ENCODE measurements at regions not wholly inside any gene's neighbourhood (a gene's known extent, or its start where the extent isn't known, plus 50 kb on each side); places are given as distances from the start of the nearest gene placed in this dataset.

- no peak overlapping the region for H3K27ac ChIP-seq
- H3K4me1 ChIP-seq = no peaks in the 10 kb centered on the region
- TF ChIP-seq CTCF (IDR thresholded peaks at IDR 0.05) (no peak), POLR2A (IDR thresholded peaks at IDR 0.05) (no peak)
- intact Hi-C loops (cut with DNase I; ENCODE audit: low total_unique reads) = no loop called here
- H3K4me3 ChIP-seq = no peak overlapping the region
- no peak for DNase-seq
- H3K36me3 ChIP-seq = no peaks in the 10 kb centered on the region
- no peaks in the 10 kb centered on the region for H3K27me3 ChIP-seq
- no peaks in the 10 kb centered on the region for H3K9me3 ChIP-seq
Observed at GRCh38 chr13:36567485-36567884, 106.3 kb upstream of the SERTM1 start.

- Histone ChIP-seq H3K4me3 (no peak overlapping the region), H3K27me3 (no peaks in the 10 kb centered on the region), H3K27ac (no peak overlapping the region), H3K9me3 (no peaks in the 10 kb centered on the region), H3K36me3 (no peaks in the 10 kb centered on the region), H3K4me1 (no peaks in the 10 kb centered on the region)
- intact Hi-C loops (cut with DNase I; ENCODE audit: low total_unique reads) = no loop called here
- no peak for DNase-seq
- no peak for TF ChIP-seq CTCF (IDR thresholded peaks at IDR 0.05)
- no peak for TF ChIP-seq POLR2A (IDR thresholded peaks at IDR 0.05)
Observed at GRCh38 chr13:36570489-36570888, 103.3 kb upstream of the SERTM1 start.

GRCh38 chr13:36571444-36571843 is 102.4 kb upstream of the SERTM1 start:
- TF ChIP-seq POLR2A (IDR thresholded peaks at IDR 0.05) (no peak), CTCF (IDR thresholded peaks at IDR 0.05) (no peak)
- no peak overlapping the region for H3K4me3 ChIP-seq
- H3K4me1 ChIP-seq = no peaks in the 10 kb centered on the region
- H3K9me3 ChIP-seq = no peaks in the 10 kb centered on the region
- H3K27me3 ChIP-seq = no peaks in the 10 kb centered on the region
- intact Hi-C loops (cut with DNase I; ENCODE audit: low total_unique reads) = no loop called here
- no peak overlapping the region for H3K27ac ChIP-seq
- no peak for DNase-seq
- H3K36me3 ChIP-seq = no peaks in the 10 kb centered on the region

GRCh38 chr13:36582977-36583376 is 90.8 kb upstream of the SERTM1 start:
- H3K36me3 ChIP-seq = no peaks in the 10 kb centered on the region
- H3K4me3 ChIP-seq = no peak overlapping the region
- H3K4me1 ChIP-seq = no peaks in the 10 kb centered on the region
- intact Hi-C loops (cut with DNase I; ENCODE audit: low total_unique reads) = no loop called here
- no peak overlapping the region for H3K27ac ChIP-seq
- no peaks in the 10 kb centered on the region for H3K27me3 ChIP-seq
- no peak for DNase-seq
- H3K9me3 ChIP-seq = no peaks in the 10 kb centered on the region
- TF ChIP-seq POLR2A (IDR thresholded peaks at IDR 0.05) = no peak
- TF ChIP-seq CTCF (IDR thresholded peaks at IDR 0.05) = no peak

GRCh38 chr13:36599641-36600040 is 74.2 kb upstream of the SERTM1 start:
- no peak overlapping the region for H3K4me3 ChIP-seq
- TF ChIP-seq CTCF (IDR thresholded peaks at IDR 0.05) (no peak), POLR2A (IDR thresholded peaks at IDR 0.05) (no peak)

More at GRCh38 chr13:36599641-36600040, 74.2 kb upstream of the SERTM1 start:
- Histone ChIP-seq H3K27me3 (no peaks in the 10 kb centered on the region), H3K36me3 (no peaks in the 10 kb centered on the region), H3K4me1 (no peaks in the 10 kb centered on the region), H3K27ac (peak overlapping the region in 1 of 2 donors; percentile 76), H3K9me3 (no peaks in the 10 kb centered on the region)
- intact Hi-C loops (cut with DNase I; ENCODE audit: low total_unique reads) = no loop called here
- DNase-seq = no peak

All from uterus (tissue), 3 donors.